Thyroid gland (tissue), 4 donors: ENCODE measurements at regions not wholly inside any gene's neighbourhood (a gene's known extent, or its start where the extent isn't known, plus 50 kb on each side); places are given as distances from the start of the nearest gene placed in this dataset.

Source experiments
- POLR2A ChIP-seq, 2 donors: fragments of 450-650 bp; IDR thresholded peaks; one replicate each; pipeline ENCODE4 v1.6.1; 2017; ENCODE audit warnings: antibody characterized with exemption in 2 of 2, mild to moderate bottlenecking in 2 of 2, moderate library complexity in 1 of 2
- TF ChIP-seq, protein P1 (sequence below), 6 experiments: fragments of 200-600 bp in 3 of 6; fragments of 450-650 bp in 3 of 6; sonication (generic) in 3 of 6; IDR thresholded peaks; one replicate each; pipeline ENCODE4 v1.5.1; 2016 to 2019; ENCODE audit warnings: antibody characterized with exemption in 6 of 6, mild to moderate bottlenecking in 2 of 6, inconsistent platforms in 1 of 6, moderate library complexity in 1 of 6

DNA sequence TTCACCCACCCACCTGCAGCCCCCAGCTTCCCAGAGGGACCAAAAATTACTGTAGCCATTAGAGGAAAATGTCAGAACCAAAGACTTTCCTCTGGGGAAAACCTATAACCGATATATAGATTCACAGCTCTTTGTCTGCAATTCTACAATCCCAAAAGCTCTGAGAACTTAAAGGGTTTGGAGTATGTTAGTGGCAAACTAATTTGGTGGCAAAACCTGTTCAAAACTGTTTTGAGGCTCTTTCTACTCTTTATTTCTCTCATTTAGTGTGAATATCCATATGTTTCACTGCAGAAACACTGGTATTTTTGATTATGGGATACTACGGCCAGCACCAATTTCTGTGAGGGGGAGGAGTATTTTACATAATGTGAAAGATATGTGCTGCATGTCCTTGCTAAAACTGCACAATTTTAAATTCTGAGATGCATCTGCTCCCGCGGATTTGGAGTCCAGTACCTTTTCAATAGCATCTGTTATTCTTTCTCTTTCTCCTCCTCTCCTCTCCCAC, 87.5 kb upstream of the MTNR1B start:
- TF ChIP-seq, protein P1, sequence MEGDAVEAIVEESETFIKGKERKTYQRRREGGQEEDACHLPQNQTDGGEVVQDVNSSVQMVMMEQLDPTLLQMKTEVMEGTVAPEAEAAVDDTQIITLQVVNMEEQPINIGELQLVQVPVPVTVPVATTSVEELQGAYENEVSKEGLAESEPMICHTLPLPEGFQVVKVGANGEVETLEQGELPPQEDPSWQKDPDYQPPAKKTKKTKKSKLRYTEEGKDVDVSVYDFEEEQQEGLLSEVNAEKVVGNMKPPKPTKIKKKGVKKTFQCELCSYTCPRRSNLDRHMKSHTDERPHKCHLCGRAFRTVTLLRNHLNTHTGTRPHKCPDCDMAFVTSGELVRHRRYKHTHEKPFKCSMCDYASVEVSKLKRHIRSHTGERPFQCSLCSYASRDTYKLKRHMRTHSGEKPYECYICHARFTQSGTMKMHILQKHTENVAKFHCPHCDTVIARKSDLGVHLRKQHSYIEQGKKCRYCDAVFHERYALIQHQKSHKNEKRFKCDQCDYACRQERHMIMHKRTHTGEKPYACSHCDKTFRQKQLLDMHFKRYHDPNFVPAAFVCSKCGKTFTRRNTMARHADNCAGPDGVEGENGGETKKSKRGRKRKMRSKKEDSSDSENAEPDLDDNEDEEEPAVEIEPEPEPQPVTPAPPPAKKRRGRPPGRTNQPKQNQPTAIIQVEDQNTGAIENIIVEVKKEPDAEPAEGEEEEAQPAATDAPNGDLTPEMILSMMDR (IDR thresholded peaks at IDR 0.05), result no peak
- TF ChIP-seq POLR2A (IDR thresholded peaks at IDR 0.05), result no peak
